A673 (cell line): ENCODE measurements at regions not wholly inside any gene's neighbourhood (a gene's known extent, or its start where the extent isn't known, plus 50 kb on each side); places are given as distances from the start of the nearest gene placed in this dataset.

Experiments
- EZH2 ChIP-seq: fragments of 200-600 bp; sonication (generic); IDR thresholded peaks from 2 replicates; pipeline ENCODE4 v1.6.1; 2017; ENCODE audit warnings: borderline replicate concordance, low read depth, mild to moderate bottlenecking, mixed read lengths, antibody characterized with exemption, low read length; ENCODE audit not compliant: poor library complexity, severe bottlenecking
- TF ChIP-seq, protein P1 (sequence below): fragments of 300-800, 200-600 bp; sonication (generic); conservative IDR thresholded peaks from 2 replicates; pipeline ENCODE4 v1.5.1; 2017; ENCODE audit warnings: low read depth, mild to moderate bottlenecking, antibody characterized with exemption, low read length, moderate library complexity, mixed read lengths

DNA sequence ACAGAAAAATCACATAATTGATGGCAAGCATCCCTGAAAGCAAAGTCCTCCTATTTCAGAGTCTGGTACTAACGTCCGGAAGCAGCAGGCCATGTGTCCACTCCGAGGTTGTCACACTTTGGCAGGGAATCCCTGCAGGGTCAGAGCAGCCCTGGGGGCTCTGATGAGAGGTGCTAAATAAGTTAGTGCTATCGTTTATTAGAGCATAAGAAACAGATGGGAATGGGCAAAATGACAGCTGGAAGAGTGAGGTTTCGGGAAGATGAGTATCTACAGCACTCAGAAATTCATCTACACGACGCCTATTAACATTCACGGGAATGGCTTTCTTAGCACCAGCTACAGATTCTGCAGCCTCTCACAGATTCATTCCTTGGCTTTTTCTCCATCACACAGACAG is 465.4 kb upstream of the PSMD7 start:
- TF ChIP-seq, protein P1, sequence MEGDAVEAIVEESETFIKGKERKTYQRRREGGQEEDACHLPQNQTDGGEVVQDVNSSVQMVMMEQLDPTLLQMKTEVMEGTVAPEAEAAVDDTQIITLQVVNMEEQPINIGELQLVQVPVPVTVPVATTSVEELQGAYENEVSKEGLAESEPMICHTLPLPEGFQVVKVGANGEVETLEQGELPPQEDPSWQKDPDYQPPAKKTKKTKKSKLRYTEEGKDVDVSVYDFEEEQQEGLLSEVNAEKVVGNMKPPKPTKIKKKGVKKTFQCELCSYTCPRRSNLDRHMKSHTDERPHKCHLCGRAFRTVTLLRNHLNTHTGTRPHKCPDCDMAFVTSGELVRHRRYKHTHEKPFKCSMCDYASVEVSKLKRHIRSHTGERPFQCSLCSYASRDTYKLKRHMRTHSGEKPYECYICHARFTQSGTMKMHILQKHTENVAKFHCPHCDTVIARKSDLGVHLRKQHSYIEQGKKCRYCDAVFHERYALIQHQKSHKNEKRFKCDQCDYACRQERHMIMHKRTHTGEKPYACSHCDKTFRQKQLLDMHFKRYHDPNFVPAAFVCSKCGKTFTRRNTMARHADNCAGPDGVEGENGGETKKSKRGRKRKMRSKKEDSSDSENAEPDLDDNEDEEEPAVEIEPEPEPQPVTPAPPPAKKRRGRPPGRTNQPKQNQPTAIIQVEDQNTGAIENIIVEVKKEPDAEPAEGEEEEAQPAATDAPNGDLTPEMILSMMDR: no peak
- TF ChIP-seq EZH2: no peak
